Small intestine (tissue), 7 donors: ENCODE measurements at regions not wholly inside any gene's neighbourhood (a gene's known extent, or its start where the extent isn't known, plus 50 kb on each side); places are given as distances from the start of the nearest gene placed in this dataset.

Source experiments
- DNase-seq, 2 donors: peaks; one replicate each; pipeline versions ENCODE4 v3.0.0 to v3.0.0-alpha.2; 2013
- FAIRE-seq: peaks from 2 replicates; lab custom pipeline; 2012; peaks lifted over from hg19 to GRCh38; lab: Jason Lieb, UNC
- H3K27ac ChIP-seq, 3 donors: one replicate each; pipeline ENCODE4 v1.5.1; 2013; ENCODE audit warnings: low read length in 2 of 3, mild to moderate bottlenecking in 2 of 3, control low read depth in 1 of 3, inconsistent platforms in 1 of 3, low read depth in 1 of 3, moderate library complexity in 1 of 3
- H3K27me3 ChIP-seq, 3 donors: one replicate each; pipeline ENCODE4 v1.6.1; 2013; ENCODE audit warnings: low read length in 3 of 3, inconsistent platforms in 1 of 3; ENCODE audit not compliant: control insufficient read depth in 3 of 3, insufficient read depth in 3 of 3
- H3K36me3 ChIP-seq, 3 donors: one replicate each; pipeline ENCODE4 v1.6.1; 2013; ENCODE audit warnings: low read length in 3 of 3, inconsistent platforms in 1 of 3, low read depth in 1 of 3, mild to moderate bottlenecking in 1 of 3, moderate library complexity in 1 of 3; ENCODE audit not compliant: control insufficient read depth in 3 of 3, insufficient read depth in 2 of 3
- H3K4me1 ChIP-seq, 3 donors: one replicate each; pipeline ENCODE4 v1.6.1; 2013; ENCODE audit warnings: low read length in 2 of 3, inconsistent platforms in 1 of 3, low read depth in 1 of 3, mild to moderate bottlenecking in 1 of 3, moderate library complexity in 1 of 3; ENCODE audit not compliant: control insufficient read depth in 3 of 3, insufficient read depth in 2 of 3
- H3K4me3 ChIP-seq, 3 donors: one replicate each; pipeline ENCODE4 v1.5.1; 2013; ENCODE audit warnings: low read length in 3 of 3, control low read depth in 1 of 3, inconsistent platforms in 1 of 3, low read depth in 1 of 3, mild to moderate bottlenecking in 1 of 3, moderate library complexity in 1 of 3
- H3K9me3 ChIP-seq, 2 donors: one replicate each; pipeline ENCODE4 v1.6.1; 2013; ENCODE audit warnings: low read depth in 1 of 2, low read length in 1 of 2; ENCODE audit not compliant: control insufficient read depth in 2 of 2, insufficient read depth in 1 of 2
- WGBS, 3 donors: extraction: QIAGEN DNeasy Blood & Tissue Kit; methylation state at CpG; one replicate each; pipeline ENCODE4 v1.1.7; 2013; 5-methylcytosine and 5-hydroxymethylcytosine counted together
- donor health status: healthy with polysubstance abuse.
- donor health status: control.
- donor health status: control.
- donor health status: Bipolar disorder and iron deficiency.
- donor health status: healthy.

GRCh38 chr6:120077489-120077888 is 727.9 kb upstream of the MAN1A1 start:
- Histone ChIP-seq H3K4me1 (no peaks in the 10 kb centered on the region), H3K27ac (no peak overlapping the region), H3K36me3 (no peaks in the 10 kb centered on the region), H3K27me3 (no peaks in the 10 kb centered on the region), H3K9me3 (no peaks in the 10 kb centered on the region), H3K4me3 (no peak overlapping the region)
- WGBS, 3 donors, result 33 to 53% (median 48%) methylated on average over 2 of the region's 2 CpGs
- FAIRE-seq (no peak), DNase-seq (no peak)

DNA sequence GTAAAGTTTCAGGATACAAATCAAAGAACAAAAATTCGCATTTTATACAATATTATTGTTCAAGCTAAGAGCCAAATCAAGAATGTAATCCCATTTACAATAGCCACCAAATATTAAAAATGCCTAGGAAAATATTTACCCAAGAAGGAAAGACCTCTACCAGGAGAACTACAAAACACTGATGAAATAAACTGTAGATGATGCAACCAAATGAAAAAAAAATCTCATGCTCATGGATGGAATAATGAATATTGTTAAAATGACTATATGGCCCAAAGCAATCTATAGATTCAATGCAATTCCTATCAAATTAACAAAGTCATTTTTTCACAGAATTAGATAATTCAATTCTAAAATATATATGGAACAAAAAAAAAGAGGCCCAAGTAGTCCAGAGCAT is 708.8 kb upstream of the MAN1A1 start:
- H3K27ac ChIP-seq, result no peak overlapping the region
- no peak for FAIRE-seq
- H3K27me3 ChIP-seq, result no peaks in the 10 kb centered on the region
- H3K4me1 ChIP-seq, result no peaks in the 10 kb centered on the region
- WGBS, 3 donors, result 8 to 24% (median 19%) methylated on average over 1 of the region's 1 CpG
- H3K9me3 ChIP-seq, result peaks cover 0 to 6% of the 10 kb centered on the region in 2 donors
- no peaks in the 10 kb centered on the region for H3K36me3 ChIP-seq
- no peak overlapping the region for H3K4me3 ChIP-seq
- no peak for DNase-seq

DNA sequence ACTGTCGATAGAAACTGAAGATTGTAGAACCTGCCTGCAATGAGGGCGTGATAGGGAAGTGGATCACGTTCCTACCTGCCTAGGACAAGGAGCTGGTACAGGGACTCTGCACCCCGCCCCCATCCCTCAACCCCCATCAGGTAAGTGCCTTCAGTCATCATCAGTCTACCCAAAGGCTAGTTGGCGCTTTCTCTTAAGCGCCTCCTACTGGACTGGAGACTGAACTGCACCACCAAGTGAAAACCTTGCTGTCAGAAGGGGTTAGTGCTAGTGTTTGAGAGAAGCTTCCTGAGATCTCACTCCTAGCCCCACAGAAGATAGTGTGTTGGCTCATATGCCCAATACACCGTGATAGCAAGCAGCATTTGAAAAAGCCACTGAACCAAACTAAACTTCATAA is 706.5 kb upstream of the MAN1A1 start:
- Histone ChIP-seq H3K4me1 (no peaks in the 10 kb centered on the region), H3K27me3 (no peaks in the 10 kb centered on the region), H3K27ac (no peak overlapping the region), H3K9me3 (peaks cover 0 to 6% of the 10 kb centered on the region in 2 donors), H3K36me3 (no peaks in the 10 kb centered on the region), H3K4me3 (no peak overlapping the region)
- FAIRE-seq, result no peak
- peak in 1 of 2 donors; percentile 7 for DNase-seq
- 43 to 52% (median 52%) methylated on average over 7 of the region's 7 CpGs for WGBS, 3 donors

DNA sequence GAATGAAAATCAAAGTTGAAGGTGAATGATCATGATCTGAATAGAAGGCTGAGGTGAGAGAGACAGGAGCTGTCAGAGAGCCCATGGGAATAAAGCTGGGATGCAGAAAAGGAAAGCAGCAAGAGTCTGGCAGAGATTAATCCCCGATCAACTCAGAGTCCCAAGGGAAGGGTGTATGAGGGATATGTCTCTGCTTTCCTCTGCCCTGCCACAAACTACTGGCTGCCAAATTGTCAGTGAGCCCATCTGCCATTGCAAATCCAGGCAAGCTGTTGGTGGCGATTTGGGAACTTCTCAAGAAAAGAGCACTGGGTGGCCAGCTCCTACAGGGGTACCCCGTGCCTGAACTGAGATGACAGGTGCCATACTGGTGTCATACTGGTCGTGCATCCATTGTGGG is 705.5 kb upstream of the MAN1A1 start:
- Histone ChIP-seq H3K4me3 (no peak overlapping the region), H3K36me3 (no peaks in the 10 kb centered on the region), H3K27me3 (no peaks in the 10 kb centered on the region), H3K27ac (no peak overlapping the region), H3K4me1 (no peaks in the 10 kb centered on the region), H3K9me3 (peaks cover 0 to 6% of the 10 kb centered on the region in 2 donors)
- 61 to 78% (median 66%) methylated on average over 4 of the region's 4 CpGs for WGBS, 3 donors
- FAIRE-seq, result no peak
- DNase-seq, result no peak

- Histone ChIP-seq H3K9me3 (no peaks in the 10 kb centered on the region), H3K4me1 (no peaks in the 10 kb centered on the region), H3K36me3 (no peaks in the 10 kb centered on the region), H3K27me3 (no peaks in the 10 kb centered on the region), H3K4me3 (no peak overlapping the region), H3K27ac (no peak overlapping the region)
- FAIRE-seq (no peak), DNase-seq (no peak)
- WGBS, 3 donors, result 67 to 75% (median 75%) methylated on average over 2 of the region's 2 CpGs
Observed at GRCh38 chr6:120039664-120040063, 690.1 kb upstream of the MAN1A1 start.

- Histone ChIP-seq H3K4me1 (no peaks in the 10 kb centered on the region), H3K27ac (no peak overlapping the region), H3K4me3 (no peak overlapping the region), H3K36me3 (no peaks in the 10 kb centered on the region), H3K9me3 (no peaks in the 10 kb centered on the region), H3K27me3 (no peaks in the 10 kb centered on the region)
- no peak for DNase-seq
- FAIRE-seq, result no peak
- 89 to 93% (median 89%) methylated on average over 2 of the region's 2 CpGs for WGBS, 3 donors
Observed at GRCh38 chr6:120031837-120032236, 682.3 kb upstream of the MAN1A1 start.

GRCh38 chr6:120026791-120027190 is 677.2 kb upstream of the MAN1A1 start:
- no peaks in the 10 kb centered on the region for H3K4me1 ChIP-seq
- no peaks in the 10 kb centered on the region for H3K9me3 ChIP-seq
- FAIRE-seq (no peak), DNase-seq (no peak)
- H3K36me3 ChIP-seq, result no peaks in the 10 kb centered on the region
- H3K4me3 ChIP-seq, result no peak overlapping the region
- 32 to 61% (median 45%) methylated on average over 1 of the region's 1 CpG for WGBS, 3 donors
- H3K27ac ChIP-seq, result no peak overlapping the region
- H3K27me3 ChIP-seq, result no peaks in the 10 kb centered on the region

- WGBS, 3 donors, result 88 to 94% (median 94%) methylated on average over 3 of the region's 3 CpGs
- no peak overlapping the region for H3K4me3 ChIP-seq
- H3K36me3 ChIP-seq, result no peaks in the 10 kb centered on the region
- DNase-seq, result no peak
- H3K27me3 ChIP-seq, result no peaks in the 10 kb centered on the region
- H3K27ac ChIP-seq, result no peak overlapping the region
- FAIRE-seq, result no peak
- H3K4me1 ChIP-seq, result no peaks in the 10 kb centered on the region
- no peaks in the 10 kb centered on the region for H3K9me3 ChIP-seq
Observed at GRCh38 chr6:120010075-120010474, 660.5 kb upstream of the MAN1A1 start.

DNA sequence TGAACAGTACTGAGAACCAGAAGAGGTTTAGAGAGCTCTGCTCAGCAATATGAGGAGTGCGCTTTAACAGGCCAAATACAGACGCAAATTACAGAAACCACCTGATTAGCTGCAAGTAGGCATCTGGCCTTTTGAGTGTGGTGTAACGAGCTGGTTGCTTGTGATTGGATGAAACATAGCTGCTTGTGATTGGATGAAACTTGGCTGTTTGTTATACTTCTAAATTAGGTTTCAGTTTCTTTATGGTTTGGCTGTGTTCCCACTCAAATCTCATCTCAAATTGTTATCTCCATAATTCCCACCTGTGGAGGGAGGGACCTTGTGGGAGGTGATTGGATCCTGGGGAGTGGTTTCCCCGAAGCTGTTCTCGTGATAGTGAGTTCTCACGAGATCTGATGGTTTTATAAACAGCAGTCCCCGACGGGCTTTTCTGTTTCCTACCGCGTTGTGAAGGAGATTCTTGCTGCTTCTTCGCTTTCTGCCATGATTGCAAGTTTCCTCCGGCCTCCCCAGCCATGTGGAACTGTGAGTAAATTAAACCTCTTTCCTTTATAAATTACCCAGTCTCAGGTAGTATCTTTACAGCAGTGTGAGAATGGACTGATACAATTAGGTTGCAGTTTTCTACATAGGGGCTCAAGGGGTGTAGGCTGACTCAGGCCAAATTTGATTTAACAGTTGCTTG is 655.9 kb upstream of the MAN1A1 start:
- FAIRE-seq, result no peak
- 72 to 86% (median 81%) methylated on average over 12 of the region's 12 CpGs for WGBS, 3 donors

More for the DNA sequence above, 655.9 kb upstream of the MAN1A1 start:
- Histone ChIP-seq H3K27ac (no peak overlapping the region), H3K27me3 (no peaks in the 10 kb centered on the region), H3K4me1 (no peaks in the 10 kb centered on the region), H3K9me3 (no peaks in the 10 kb centered on the region), H3K4me3 (no peak overlapping the region), H3K36me3 (no peaks in the 10 kb centered on the region)
- no peak for DNase-seq
